ENCODE measurements at regions not wholly inside any gene's neighbourhood (a gene's known extent, or its start where the extent isn't known, plus 50 kb on each side); places are given as distances from the start of the nearest gene placed in this dataset.

DNA sequence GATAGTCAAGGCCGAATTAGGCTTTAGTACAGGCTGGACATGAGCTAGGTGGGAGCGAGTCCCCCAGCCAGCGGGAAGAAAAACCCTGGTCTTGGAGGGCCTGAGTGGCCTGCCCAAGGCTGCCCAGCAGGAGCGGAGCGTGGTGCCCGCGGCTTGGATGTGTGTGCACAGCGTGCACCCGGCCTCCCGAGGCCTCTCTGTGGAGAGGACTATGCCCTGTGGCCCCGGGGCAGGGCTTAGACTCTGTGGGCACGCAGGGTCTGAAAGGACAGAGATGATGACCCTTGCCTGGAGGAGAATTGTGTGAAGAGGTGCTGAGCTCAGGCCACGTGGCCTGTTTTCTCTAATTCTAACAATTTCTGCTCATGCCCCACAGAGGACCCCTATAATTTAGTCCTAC lies 124.6 kb upstream of the IQSEC1 start:
- no peak for TF ChIP-seq POLR2A (IDR thresholded peaks at IDR 0.05; ENCODE audit: extremely low read depth, insufficient read length)
- TF ChIP-seq, protein P1, sequence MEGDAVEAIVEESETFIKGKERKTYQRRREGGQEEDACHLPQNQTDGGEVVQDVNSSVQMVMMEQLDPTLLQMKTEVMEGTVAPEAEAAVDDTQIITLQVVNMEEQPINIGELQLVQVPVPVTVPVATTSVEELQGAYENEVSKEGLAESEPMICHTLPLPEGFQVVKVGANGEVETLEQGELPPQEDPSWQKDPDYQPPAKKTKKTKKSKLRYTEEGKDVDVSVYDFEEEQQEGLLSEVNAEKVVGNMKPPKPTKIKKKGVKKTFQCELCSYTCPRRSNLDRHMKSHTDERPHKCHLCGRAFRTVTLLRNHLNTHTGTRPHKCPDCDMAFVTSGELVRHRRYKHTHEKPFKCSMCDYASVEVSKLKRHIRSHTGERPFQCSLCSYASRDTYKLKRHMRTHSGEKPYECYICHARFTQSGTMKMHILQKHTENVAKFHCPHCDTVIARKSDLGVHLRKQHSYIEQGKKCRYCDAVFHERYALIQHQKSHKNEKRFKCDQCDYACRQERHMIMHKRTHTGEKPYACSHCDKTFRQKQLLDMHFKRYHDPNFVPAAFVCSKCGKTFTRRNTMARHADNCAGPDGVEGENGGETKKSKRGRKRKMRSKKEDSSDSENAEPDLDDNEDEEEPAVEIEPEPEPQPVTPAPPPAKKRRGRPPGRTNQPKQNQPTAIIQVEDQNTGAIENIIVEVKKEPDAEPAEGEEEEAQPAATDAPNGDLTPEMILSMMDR (IDR thresholded peaks at IDR 0.05; ENCODE audit: low read depth, low read length): no peak

Data from NB4 (cell line).